RWPE1 (cell line): ENCODE measurements at regions not wholly inside any gene's neighbourhood (a gene's known extent, or its start where the extent isn't known, plus 50 kb on each side); places are given as distances from the start of the nearest gene placed in this dataset.

Experiments
- CTCF ChIA-PET: fragments of 350-600 bp; sonication (Branson Sonifier 250); formaldehyde crosslinking; extraction: SDS; loops from one replicate; lab custom pipeline; 2021; lab: Yijun Ruan, JAX
- POLR2A ChIA-PET: fragments of 400-600 bp; formaldehyde crosslinking; extraction: SDS; loops from one replicate; lab custom pipeline; 2020; ENCODE audit warnings: antibody characterized with exemption; ENCODE audit not compliant: low non-redundant PET; lab: Yijun Ruan, JAX
- DNase-seq: peaks from one replicate; pipeline ENCODE4 v3.0.0; 2012; ENCODE audit warnings: low spot score
- H3K27ac ChIP-seq: fragments of 450-650 bp; 2 replicates; pipeline ENCODE4 v1.5.1; 2017
- CTCF ChIP-seq: fragments of 450-650 bp; conservative IDR thresholded peaks from 2 replicates; pipeline ENCODE4 v1.5.1; 2017; ENCODE audit warnings: low read depth, mild to moderate bottlenecking

GRCh38 chr20:50371878-50372769 lies 138.1 kb upstream of the PTPN1 start:
- ChIA-PET POLR2A (interaction anchor here (0.9 kb wide), 1 partner anchor 38 kb away, joined by 4 read pairs; no protein-coding TSS in a partner anchor), CTCF (no interaction called here)
- TF ChIP-seq CTCF = no peak
- peak overlapping the region; percentile 71 for H3K27ac ChIP-seq
- peak; percentile 89 for DNase-seq

- CTCF ChIA-PET = no interaction called here
- POLR2A ChIA-PET = interaction anchor here (0.9 kb wide), 1 partner anchor 39 kb away, joined by 4 read pairs; no protein-coding TSS in a partner anchor
- H3K27ac ChIP-seq = peak overlapping the region; percentile 71
- peak; percentile 95 for DNase-seq
- no peak for TF ChIP-seq CTCF
Observed at GRCh38 chr20:50372770-50373088, 137.5 kb upstream of the PTPN1 start.

- peak; percentile 78 for DNase-seq
- ChIA-PET CTCF (no interaction called here), POLR2A (no interaction called here)
- no peak for TF ChIP-seq CTCF
- H3K27ac ChIP-seq = peak overlapping the region; percentile 71
Observed at GRCh38 chr20:50373674-50374286, 136.4 kb upstream of the PTPN1 start.

GRCh38 chr20:50374541-50375078 lies 135.6 kb upstream of the PTPN1 start:
- H3K27ac ChIP-seq = no peak overlapping the region; the same call in 1 of the 2 replicates
- ChIA-PET CTCF (no interaction called here), POLR2A (no interaction called here)
- TF ChIP-seq CTCF = no peak
- DNase-seq = no peak

- POLR2A ChIA-PET = no interaction called here
- TF ChIP-seq CTCF = no peak
- CTCF ChIA-PET = interaction anchor here (0.6 to 1.0 kb wide), 5 partner anchors 15 to 256 kb away, joined by 3 to 4 read pairs (median 3); no protein-coding TSS in a partner anchor
- peak overlapping the region; percentile 60 for H3K27ac ChIP-seq
- DNase-seq = no peak
Observed at GRCh38 chr20:50376179-50376887, 133.8 kb upstream of the PTPN1 start.

GRCh38 chr20:50376888-50377459 lies 133.2 kb upstream of the PTPN1 start:
- POLR2A ChIA-PET = no interaction called here
- peak overlapping the region; percentile 60 for H3K27ac ChIP-seq
- DNase-seq = peak; percentile 73
- CTCF ChIA-PET = interaction anchor here (0.6 to 1.3 kb wide), 3 partner anchors 106 to 189 kb away, joined by 3 to 4 read pairs (median 3); no protein-coding TSS in a partner anchor
- no peak for TF ChIP-seq CTCF
